ENCODE measurements at regions not wholly inside any gene's neighbourhood (a gene's known extent, or its start where the extent isn't known, plus 50 kb on each side); places are given as distances from the start of the nearest gene placed in this dataset.

DNA sequence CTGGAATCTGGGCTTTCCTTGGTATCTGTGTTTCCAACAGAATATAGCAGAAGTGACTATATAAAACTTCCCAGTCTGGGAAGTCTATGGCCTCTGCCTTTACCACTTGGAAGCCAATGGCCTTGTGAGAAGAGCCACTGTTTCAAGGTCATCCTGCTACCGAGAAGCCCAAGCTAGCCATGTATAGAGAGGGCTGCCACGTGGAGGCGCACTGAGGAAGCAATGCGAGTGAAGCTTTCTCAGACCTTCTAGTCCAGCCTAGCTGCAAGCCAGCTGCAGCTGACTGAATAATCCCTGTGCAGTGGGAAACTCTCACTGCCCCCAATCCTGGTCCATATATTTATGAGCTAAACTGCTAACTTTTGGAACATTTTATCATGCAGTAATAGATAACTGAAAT is 661.8 kb upstream of the RIOK2 start:
- DNase-seq (ENCODE audit: low spot score) = no peak

DNA sequence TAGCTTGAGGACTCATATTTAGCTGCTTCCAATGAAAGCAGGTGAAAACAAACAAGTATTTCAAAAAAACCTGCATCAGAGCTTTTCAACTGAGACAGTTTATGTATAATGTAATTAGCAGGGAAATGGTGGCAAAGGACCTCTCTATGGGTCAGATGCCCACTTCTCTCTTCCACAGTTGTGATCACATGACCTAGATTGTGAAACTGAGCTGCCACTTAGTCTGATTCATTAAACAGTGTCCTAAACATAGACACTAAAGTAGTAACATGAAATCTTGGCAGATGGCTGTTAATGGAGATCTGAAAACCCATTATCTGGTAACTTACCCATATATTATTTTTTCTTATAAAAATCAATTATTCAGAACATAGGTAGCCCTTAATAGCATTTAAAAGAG is 663.6 kb upstream of the RIOK2 start:
- DNase-seq (ENCODE audit: low spot score) = no peak

DNA sequence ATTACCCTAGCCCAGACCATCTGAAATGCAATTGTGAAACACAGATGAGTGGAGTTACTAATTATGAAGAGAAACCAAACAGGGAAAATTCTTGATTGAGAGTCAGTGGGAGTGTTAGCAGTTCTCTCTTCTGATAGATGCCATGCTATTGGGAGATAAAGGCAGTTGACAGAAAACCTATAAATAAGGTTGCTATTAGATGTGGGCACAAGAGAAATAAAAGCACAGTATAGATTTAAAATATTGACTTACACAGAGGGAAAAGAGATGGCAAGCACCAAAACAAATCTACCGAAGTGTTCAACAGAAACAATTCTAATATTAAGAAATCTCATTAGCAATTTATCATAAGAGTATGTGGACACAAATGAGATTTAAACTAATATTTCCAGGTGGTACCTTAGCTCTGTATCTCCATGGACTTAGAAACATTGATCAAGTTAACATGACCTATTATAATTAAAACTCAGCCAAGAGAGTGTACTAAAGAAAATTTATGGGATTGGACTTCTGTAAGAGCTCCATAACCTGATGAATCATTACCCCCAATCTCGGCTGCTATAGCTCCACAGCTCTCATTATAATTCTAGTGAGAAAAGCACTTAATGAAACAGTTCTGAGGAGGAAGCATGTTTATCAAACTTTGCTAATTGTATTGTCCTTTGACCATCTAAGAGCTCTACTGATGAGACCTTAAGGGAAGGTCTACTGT is 665.0 kb upstream of the RIOK2 start:
- DNase-seq (ENCODE audit: low spot score) = no peak

DNA sequence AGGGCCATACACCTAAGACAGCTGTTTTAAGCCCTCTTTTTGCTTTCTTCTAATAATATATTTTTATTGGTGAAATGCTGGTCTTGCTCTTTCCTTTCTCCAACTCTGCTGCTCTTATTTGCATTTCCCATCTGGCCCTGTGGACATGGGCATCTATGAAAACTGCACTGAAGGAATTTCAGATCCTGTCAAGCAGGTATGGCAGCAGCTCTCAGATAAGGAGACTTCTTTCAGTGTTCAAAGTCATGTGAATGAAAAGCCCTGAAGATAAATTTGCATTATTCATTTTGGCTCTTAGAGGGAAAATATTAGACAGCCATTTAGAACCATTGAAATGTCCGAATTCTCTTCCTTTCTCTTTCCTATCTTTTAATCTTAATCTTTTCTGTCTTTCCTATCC is 668.0 kb upstream of the RIOK2 start:
- no peak for DNase-seq (ENCODE audit: low spot score)

DNA sequence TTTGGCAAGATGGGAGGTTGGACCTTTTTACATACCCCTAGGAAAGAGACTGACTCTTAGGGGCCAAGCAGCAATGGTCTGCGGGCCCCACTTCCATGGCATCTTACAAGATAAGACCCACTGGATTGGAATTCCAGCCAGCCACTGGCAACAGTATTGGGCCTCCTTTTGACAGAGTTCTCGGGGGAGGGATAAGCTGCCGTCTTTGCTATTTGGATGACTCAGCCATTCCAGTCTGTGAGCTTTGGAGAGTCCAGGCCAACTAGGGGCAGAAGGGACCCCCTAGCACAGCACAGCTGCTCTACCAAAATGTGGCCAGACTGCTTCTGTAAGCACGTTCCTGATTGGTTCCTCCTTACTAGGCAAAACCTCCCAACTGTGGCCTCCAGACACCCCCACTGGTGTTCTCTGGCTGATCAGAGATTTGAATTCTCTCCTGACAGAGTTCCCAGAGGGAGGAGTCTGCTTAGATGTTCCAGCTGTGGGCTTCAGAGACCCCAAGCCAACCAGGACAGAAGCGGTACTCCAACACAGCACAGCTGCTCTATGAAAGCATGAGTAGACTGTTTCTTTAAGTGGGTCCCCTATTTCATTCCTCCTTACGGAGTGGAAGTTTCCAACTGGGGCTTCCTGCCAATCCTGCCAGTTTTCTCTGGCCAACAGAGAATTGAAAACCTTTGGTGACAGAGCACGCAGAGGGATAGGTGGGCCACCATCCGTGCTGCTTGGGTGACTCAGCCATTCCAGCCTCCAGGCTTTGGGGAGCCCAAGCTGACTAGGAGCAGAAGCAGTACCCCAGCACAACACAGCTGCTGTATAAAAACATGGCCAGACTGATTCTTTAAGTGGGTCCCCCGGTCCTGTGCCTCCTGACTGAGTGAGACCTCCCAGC is 672.1 kb upstream of the RIOK2 start:
- peak; percentile 65 for DNase-seq (ENCODE audit: low spot score)

DNA sequence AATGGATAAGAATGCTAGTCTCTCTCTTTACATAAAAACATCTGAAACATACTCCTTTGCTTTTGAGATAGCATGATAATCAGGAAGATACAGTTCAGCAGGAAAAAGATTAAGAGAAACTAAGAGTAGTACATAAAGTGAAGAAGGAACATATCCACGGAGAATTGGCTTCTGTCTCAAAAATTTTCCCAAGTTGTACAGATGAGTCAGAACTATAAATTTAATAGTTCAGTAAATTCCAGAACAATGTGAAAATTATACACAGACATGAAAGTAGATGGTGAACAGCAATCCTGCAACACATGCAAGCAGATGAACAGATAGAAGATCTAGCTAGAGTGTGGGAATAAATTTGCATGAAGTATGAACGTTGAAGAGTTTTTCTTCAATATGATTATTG is 691.4 kb upstream of the RIOK2 start:
- no peak for DNase-seq (ENCODE audit: low spot score)

GRCh38 chr5:97876272-97876671 is 693.2 kb upstream of the RIOK2 start:
- no peak for DNase-seq (ENCODE audit: low spot score)

DNA sequence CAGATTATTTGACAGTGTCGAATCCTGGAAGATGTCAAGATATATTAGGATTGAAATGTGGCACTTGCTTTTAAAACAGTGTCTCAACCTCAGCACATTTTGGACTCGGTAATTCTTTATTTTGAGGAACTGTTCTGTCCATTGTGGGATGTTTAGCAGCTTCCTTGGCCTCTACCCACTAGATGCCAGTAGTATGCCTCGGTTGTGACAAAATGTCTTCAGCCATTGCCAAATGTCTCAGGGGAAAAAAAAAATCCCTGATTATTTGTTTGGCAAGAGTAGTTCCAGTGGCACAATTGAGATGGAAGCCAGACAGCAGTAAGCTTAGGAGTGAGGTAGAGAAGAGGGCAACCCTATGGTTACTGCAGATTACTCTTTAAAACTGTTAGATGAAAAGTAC is 694.5 kb upstream of the RIOK2 start:
- DNase-seq (ENCODE audit: low spot score) = no peak

GRCh38 chr5:97888439-97888838 is 705.4 kb upstream of the RIOK2 start:
- no peak for DNase-seq (ENCODE audit: low spot score)

DNA sequence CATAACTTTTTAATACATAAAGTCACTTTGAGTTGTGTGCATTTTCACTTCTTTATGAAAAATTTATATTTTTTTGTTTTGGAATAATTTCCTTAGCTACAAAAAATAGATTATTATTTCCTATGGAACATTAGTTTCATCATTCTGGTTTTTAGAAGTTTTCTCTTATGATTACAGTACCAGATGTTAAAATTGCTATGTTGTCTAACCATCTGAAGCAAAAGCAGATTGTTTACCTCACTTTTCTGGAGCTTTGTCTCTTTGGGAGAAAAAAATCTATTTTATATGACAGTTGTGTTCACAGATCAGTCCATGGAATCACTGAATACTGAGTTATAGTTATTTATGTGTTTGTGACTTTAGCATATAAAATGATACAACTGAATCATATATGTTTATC is 708.9 kb upstream of the RIOK2 start:
- DNase-seq (ENCODE audit: low spot score) = no peak

GRCh38 chr5:97903742-97904141 is 720.7 kb upstream of the RIOK2 start:
- no peak for DNase-seq (ENCODE audit: low spot score)

DNA sequence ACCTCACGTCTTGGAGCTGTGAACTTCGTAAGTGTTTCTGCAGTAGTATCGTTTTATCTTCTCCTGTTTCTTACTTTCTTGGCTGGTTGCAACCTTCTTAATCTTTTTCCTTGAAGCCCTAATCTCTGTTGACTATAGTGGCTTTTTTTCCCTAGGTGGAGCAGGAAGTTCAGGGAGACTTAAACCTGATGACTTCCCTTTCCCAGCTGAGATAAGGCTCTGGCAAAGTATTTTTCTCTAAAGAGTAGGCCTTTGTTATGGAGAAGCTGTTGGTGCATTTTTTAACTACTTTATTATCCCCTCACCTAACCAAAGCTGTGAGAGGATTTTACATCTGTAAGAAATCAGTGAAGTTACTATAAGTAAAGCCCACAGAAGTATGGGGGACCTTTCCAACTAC is 723.1 kb upstream of the RIOK2 start:
- no peak for DNase-seq (ENCODE audit: low spot score)

GRCh38 chr5:97907646-97908400 is 724.8 kb upstream of the RIOK2 start:
- DNase-seq (ENCODE audit: low spot score) = no peak

GRCh38 chr5:97909541-97909940 is 726.5 kb upstream of the RIOK2 start:
- DNase-seq (ENCODE audit: low spot score) = no peak

DNA sequence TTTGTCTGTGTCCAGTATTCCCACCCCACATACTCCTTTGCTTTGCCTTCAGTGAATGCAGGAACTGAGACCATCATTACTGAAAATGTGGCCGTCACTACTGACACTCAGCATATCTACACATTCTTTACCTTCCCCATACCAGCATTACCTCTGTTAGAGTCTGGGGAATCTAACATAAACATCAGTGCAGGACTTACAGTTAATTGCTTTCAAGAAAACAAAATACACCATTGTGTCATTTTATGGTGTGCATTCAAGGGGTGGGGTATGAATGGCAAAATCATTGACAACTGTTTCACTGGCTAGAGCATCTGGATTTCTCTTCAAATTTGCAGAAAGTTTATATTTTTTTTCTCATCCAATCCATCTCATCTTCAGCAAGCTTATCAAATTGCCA is 731.4 kb upstream of the RIOK2 start:
- DNase-seq (ENCODE audit: low spot score) = no peak

- no peak for DNase-seq (ENCODE audit: low spot score)
These were observed 732.1 kb upstream of the RIOK2 start for GRCh38 chr5:97915106-97915505.

- DNase-seq (ENCODE audit: low spot score) = no peak
These were observed 735.0 kb upstream of the RIOK2 start for GRCh38 chr5:97918057-97918456.

DNA sequence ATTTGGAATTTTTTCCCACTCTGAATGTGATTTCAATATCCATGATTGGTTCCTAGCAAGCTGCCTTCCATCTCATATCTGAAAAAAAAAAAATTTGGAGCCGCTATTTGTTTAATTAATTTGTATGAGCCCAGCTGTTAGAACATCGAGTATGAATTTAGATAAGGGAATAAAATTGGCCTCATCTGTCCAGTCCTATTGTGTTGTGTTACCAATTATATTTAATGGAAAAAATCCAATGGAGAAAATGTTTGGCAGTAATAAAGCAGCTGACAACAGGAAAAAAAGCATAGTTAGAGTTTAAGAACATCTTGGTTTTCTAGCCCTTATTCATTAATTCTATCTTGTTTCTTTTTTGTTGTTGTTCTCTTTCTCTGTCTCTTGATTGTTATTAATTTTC is 735.6 kb upstream of the RIOK2 start:
- no peak for DNase-seq (ENCODE audit: low spot score)

DNA sequence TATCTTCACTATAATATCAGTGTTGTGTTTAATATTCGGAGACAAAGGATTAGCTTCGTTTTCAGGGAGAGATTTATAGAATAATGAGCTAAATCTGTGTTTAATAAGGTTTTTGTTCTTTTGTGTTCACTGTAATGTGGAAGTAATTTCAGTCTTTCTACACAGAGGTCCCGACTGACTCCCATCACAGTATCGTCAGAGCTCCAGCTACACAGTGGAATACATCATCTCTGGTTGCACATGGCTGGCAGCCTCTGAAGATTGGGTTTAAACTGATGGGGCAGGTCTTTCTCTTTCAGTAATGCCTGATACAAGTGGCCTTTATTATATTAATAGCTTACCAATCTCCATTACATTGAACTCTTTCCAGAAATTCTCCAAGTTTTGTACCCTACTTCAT is 736.7 kb upstream of the RIOK2 start:
- DNase-seq (ENCODE audit: low spot score) = no peak

GRCh38 chr5:97922776-97923175 is 739.7 kb upstream of the RIOK2 start:
- no peak for DNase-seq (ENCODE audit: low spot score)

DNA sequence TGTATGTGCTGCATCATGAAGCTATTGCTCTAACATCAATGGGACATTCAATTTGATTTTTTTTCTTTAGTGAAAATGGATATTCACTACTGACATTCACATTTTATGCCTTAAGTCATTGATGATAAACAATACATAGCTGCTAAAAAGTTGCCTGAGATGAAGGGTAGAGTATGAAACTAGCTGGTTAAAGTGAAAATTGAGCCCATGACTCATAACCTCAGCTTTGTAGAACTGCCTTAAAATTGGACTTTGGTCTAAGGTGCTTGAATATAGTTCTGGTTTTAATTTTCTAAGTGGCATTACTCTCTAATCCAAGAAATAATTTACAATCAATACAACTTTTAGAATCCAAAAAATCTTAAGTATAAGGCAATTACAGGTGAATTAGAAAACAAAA is 740.4 kb upstream of the RIOK2 start:
- no peak for DNase-seq (ENCODE audit: low spot score)

- no peak for DNase-seq (ENCODE audit: low spot score)
These were observed 741.0 kb upstream of the RIOK2 start for GRCh38 chr5:97923997-97924396.

DNA sequence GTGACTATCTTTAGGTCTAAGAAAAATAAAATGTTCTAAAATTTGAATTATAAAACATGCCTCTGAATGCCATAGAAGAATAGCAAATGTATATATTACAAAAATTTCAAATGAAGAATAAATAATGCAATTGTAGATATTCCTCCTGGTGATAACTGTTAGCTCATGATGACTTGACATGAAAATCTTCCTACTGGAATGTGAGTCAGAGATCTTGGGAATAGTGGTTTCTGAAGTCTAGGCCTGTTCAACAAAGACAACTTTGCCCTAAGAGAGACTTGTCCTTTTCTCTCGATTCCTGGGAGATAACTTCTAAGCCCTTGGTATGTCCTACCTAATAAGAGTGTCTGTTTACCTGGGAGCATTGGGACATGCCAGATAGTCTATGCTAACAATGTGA is 746.3 kb upstream of the RIOK2 start:
- no peak for DNase-seq (ENCODE audit: low spot score)

All from H4 (cell line).